ENCODE measurements at regions not wholly inside any gene's neighbourhood (a gene's known extent, or its start where the extent isn't known, plus 50 kb on each side); places are given as distances from the start of the nearest gene placed in this dataset.

- DNase-seq (ENCODE audit: low read depth, low spot score) (no peak), FAIRE-seq (no peak)
- Histone ChIP-seq H3K27ac (ENCODE audit: insufficient read depth, low read depth, low read length) (no peak overlapping the region), H3K4me1 (ENCODE audit: control insufficient read depth, extremely low read depth, insufficient read depth, low read length) (no peaks in the 10 kb centered on the region), H3K9me1 (replicated peaks; ENCODE audit: control insufficient read depth, extremely low read depth, insufficient read depth, low read length) (no peaks in the 10 kb centered on the region), H3K27me3 (ENCODE audit: control insufficient read depth in 2 of 2, insufficient read depth in 2 of 2, low read length in 2 of 2) (peaks cover 0 to 2% of the 10 kb centered on the region in 2 experiments), H3K9me3 (replicated peaks; ENCODE audit: control insufficient read depth, insufficient read depth, low read length) (no peaks in the 10 kb centered on the region), H3K4me3 (replicated peaks in 1 of 3; ENCODE audit: insufficient read depth in 1 of 3, low read depth in 1 of 3, low read length in 3 of 3) (no peak overlapping the region), H3K4me2 (ENCODE audit: insufficient read depth, low read length) (no peak overlapping the region), H3K9ac (replicated peaks; ENCODE audit: extremely low read depth, insufficient read depth, low read length) (no peak overlapping the region), H3K79me2 (ENCODE audit: control insufficient read depth, insufficient read depth, low read length) (no peaks in the 10 kb centered on the region), H3K36me3 (ENCODE audit: control insufficient read depth in 2 of 2, extremely low read depth in 1 of 2, insufficient read depth in 2 of 2, low read length in 2 of 2) (no peaks in the 10 kb centered on the region), H2AFZ (ENCODE audit: low read depth, low read length) (no peak overlapping the region), H4K20me1 (replicated peaks; ENCODE audit: control insufficient read depth, extremely low read depth, insufficient read depth, low read length) (no peaks in the 10 kb centered on the region)
- intact Hi-C loops (cut with micrococcal nuclease): no loop called here
- TF ChIP-seq POLR2A (IDR thresholded peaks at IDR 0.05; ENCODE audit: low read depth, low read length) (no peak), POLR2AphosphoS5 (IDR thresholded peaks at IDR 0.05; ENCODE audit: insufficient read depth, low read depth, low read length) (no peak), EZH2 (IDR thresholded peaks at IDR 0.05; ENCODE audit: borderline replicate concordance, low read depth, low read length, severe bottlenecking) (no peak), MYC (IDR thresholded peaks at IDR 0.05; ENCODE audit: low read depth, low read length) (no peak), FOS (IDR thresholded peaks at IDR 0.05; ENCODE audit: borderline replicate concordance, insufficient read depth, low read length) (no peak), CTCF (IDR thresholded peaks at IDR 0.05; ENCODE audit: extremely low read depth in 1 of 2, insufficient read depth in 1 of 2, low read depth in 1 of 2, low read length in 2 of 2) (no peak), JUN (IDR thresholded peaks at IDR 0.05; ENCODE audit: borderline replicate concordance, insufficient read depth, insufficient read length, low read depth) (no peak), GATA2 (IDR thresholded peaks at IDR 0.05; ENCODE audit: insufficient read depth, insufficient read length, low read depth, low read length) (no peak)
- TF ChIP-seq, protein P1, sequence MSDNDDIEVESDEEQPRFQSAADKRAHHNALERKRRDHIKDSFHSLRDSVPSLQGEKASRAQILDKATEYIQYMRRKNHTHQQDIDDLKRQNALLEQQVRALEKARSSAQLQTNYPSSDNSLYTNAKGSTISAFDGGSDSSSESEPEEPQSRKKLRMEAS (IDR thresholded peaks at IDR 0.05; ENCODE audit: insufficient read depth, insufficient read length): no peak
- dilution Hi-C loops (cut with MboI; ENCODE audit: extremely low pct_ligation_motif_present, low sequenced_read_pairs): no loop called here
- BruUV-seq (replicated peaks): no TSS peak
- POLR2A ChIA-PET: no interaction called here
- CTCF ChIA-PET: interaction anchor here (0.6 kb wide), 1 partner anchor 65 kb away, joined by 3 read pairs; no protein-coding TSS in a partner anchor
Observed at GRCh38 chr15:68000754-68001153, 53.4 kb upstream of the PIAS1 start.
